Erythroblast (primary cell): ENCODE measurements at regions not wholly inside any gene's neighbourhood (a gene's known extent, or its start where the extent isn't known, plus 50 kb on each side); places are given as distances from the start of the nearest gene placed in this dataset.

ENCODE experiments used
- GATA1 ChIP-seq: IDR thresholded peaks from 2 replicates; pipeline ENCODE4 v1.6.1; 2011; ENCODE audit warnings: low read depth, mild to moderate bottlenecking, control low read depth, low read length, moderate library complexity
- POLR2A ChIP-seq: IDR thresholded peaks from 2 replicates; pipeline ENCODE4 v1.6.1; 2011; ENCODE audit warnings: mild to moderate bottlenecking, low read length

DNA sequence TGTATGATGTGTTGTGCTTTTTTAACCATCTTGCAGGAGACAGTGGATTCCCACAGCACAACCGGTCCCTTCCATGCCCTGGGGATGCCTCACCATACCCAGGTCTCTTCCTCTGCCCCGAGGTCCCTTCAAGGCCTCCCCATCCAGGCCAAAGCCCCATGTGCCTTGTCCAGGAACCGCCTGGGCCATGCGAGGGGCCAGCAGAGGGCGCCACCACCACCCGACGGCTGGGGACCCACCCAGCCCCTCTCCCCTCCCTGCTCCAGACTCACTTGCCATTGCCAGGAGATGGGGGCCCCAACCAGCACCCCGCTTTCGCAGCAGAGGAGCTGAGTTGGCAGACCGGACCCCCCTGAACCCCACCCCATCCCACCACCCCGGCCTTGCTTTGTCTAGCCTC lies 485.5 kb downstream of the TRAM1L1 start:
- no peak for TF ChIP-seq POLR2A
- no peak for TF ChIP-seq GATA1
